GM21619 (cell line): ENCODE measurements at regions not wholly inside any gene's neighbourhood (a gene's known extent, or its start where the extent isn't known, plus 50 kb on each side); places are given as distances from the start of the nearest gene placed in this dataset.

Experiments used
- ATAC-seq: cut with Tn5 transposase; IDR thresholded peaks from one replicate; pipeline ENCODE4 v1.9.1; 2021; ENCODE audit not compliant: unreplicated experiment

GRCh38 chr2:64331849-64332699, 121.9 kb upstream of the LGALSL start:
- ATAC-seq: no peak

- no peak for ATAC-seq
Observed at GRCh38 chr2:64336171-64336570, 117.8 kb upstream of the LGALSL start.

GRCh38 chr2:64337314-64337713, 116.6 kb upstream of the LGALSL start:
- no peak for ATAC-seq

- no peak for ATAC-seq
Observed at GRCh38 chr2:64338108-64338507, 115.9 kb upstream of the LGALSL start.

GRCh38 chr2:64338910-64339500, 115.0 kb upstream of the LGALSL start:
- ATAC-seq: peak; percentile 71

GRCh38 chr2:64341461-64341860, 112.5 kb upstream of the LGALSL start:
- no peak for ATAC-seq

GRCh38 chr2:64342195-64343099, 111.5 kb upstream of the LGALSL start:
- ATAC-seq: no peak

- ATAC-seq: no peak
Observed at GRCh38 chr2:64344999-64345576, 108.9 kb upstream of the LGALSL start.

- no peak for ATAC-seq
Observed at GRCh38 chr2:64345998-64346397, 108.0 kb upstream of the LGALSL start.

- ATAC-seq: no peak
Observed at GRCh38 chr2:64348386-64349130, 105.4 kb upstream of the LGALSL start.

GRCh38 chr2:64349131-64349530, 104.8 kb upstream of the LGALSL start:
- no peak for ATAC-seq

GRCh38 chr2:64350996-64351395, 103.0 kb upstream of the LGALSL start:
- no peak for ATAC-seq

- no peak for ATAC-seq
Observed at GRCh38 chr2:64352292-64352691, 101.7 kb upstream of the LGALSL start.

GRCh38 chr2:64354857-64355680, 98.9 kb upstream of the LGALSL start:
- ATAC-seq: no peak

GRCh38 chr2:64356906-64357305, 97.1 kb upstream of the LGALSL start:
- ATAC-seq: no peak

GRCh38 chr2:64359171-64359891, 94.6 kb upstream of the LGALSL start:
- ATAC-seq: peak; percentile 47

GRCh38 chr2:64359892-64360657, 93.9 kb upstream of the LGALSL start:
- peak; percentile 86 for ATAC-seq
